ENCODE measurements at regions not wholly inside any gene's neighbourhood (a gene's known extent, or its start where the extent isn't known, plus 50 kb on each side); places are given as distances from the start of the nearest gene placed in this dataset.
"Not testable (repeated sequence)": the region's sequence is repeated elsewhere in the genome, so short reads cannot be mapped to it uniquely, and the experiment has no call there.

DNA sequence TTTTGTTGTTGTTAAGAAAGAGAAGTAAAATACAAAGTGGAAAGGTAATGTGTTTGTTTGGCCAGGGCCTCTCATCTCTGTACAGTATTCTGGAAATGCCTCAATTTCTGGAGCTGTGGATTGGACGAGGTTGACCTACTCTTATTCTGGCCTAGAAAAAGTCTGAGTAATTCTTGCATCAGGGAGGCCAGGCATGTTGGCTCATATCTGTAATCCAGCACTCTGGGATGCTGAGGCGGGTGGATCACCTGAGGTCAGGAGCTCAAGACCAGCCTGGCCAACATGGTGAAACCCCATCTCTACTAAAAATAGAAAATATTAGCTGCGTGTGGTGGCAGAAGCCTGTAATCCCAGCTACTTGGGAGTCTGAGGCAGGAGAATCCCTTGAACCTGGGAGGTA, 259.8 kb downstream of the NPIPA7 start:
- TF ChIP-seq, protein P1, sequence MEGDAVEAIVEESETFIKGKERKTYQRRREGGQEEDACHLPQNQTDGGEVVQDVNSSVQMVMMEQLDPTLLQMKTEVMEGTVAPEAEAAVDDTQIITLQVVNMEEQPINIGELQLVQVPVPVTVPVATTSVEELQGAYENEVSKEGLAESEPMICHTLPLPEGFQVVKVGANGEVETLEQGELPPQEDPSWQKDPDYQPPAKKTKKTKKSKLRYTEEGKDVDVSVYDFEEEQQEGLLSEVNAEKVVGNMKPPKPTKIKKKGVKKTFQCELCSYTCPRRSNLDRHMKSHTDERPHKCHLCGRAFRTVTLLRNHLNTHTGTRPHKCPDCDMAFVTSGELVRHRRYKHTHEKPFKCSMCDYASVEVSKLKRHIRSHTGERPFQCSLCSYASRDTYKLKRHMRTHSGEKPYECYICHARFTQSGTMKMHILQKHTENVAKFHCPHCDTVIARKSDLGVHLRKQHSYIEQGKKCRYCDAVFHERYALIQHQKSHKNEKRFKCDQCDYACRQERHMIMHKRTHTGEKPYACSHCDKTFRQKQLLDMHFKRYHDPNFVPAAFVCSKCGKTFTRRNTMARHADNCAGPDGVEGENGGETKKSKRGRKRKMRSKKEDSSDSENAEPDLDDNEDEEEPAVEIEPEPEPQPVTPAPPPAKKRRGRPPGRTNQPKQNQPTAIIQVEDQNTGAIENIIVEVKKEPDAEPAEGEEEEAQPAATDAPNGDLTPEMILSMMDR (IDR thresholded peaks at IDR 0.05), result not testable (repeated sequence)
- TF ChIP-seq POLR2AphosphoS5 (IDR thresholded peaks at IDR 0.05), result not testable (repeated sequence)
